ENCODE measurements at regions not wholly inside any gene's neighbourhood (a gene's known extent, or its start where the extent isn't known, plus 50 kb on each side); places are given as distances from the start of the nearest gene placed in this dataset.

GRCh38 chr10:61151059-61151458 is 207.1 kb upstream of the RHOBTB1 start:
- DNase-seq (ENCODE audit: low read depth) = no peak
- no peak overlapping the region for H3K4me3 ChIP-seq (ENCODE audit: low read depth, low read length)
- TF ChIP-seq CTCF (conservative IDR thresholded peaks at IDR 0.05; ENCODE audit: low read depth, low read length) = no peak

- TF ChIP-seq CTCF (conservative IDR thresholded peaks at IDR 0.05; ENCODE audit: low read depth, low read length) = no peak
Observed at GRCh38 chr10:61148451-61148850, 204.5 kb upstream of the RHOBTB1 start.

GRCh38 chr10:61142987-61143386 is 199.0 kb upstream of the RHOBTB1 start:
- no peak for DNase-seq (ENCODE audit: low read depth)
- TF ChIP-seq CTCF (conservative IDR thresholded peaks at IDR 0.05; ENCODE audit: low read depth, low read length) = peak; percentile 16

More at GRCh38 chr10:61148451-61148850, 204.5 kb upstream of the RHOBTB1 start:
- H3K4me3 ChIP-seq (ENCODE audit: low read depth, low read length) = no peak overlapping the region
- DNase-seq (ENCODE audit: low read depth) = no peak

GRCh38 chr10:61140765-61141392 is 196.9 kb upstream of the RHOBTB1 start:
- no peak overlapping the region for H3K4me3 ChIP-seq (ENCODE audit: low read depth, low read length)
- DNase-seq (ENCODE audit: low read depth) = peak; percentile 36
- TF ChIP-seq CTCF (conservative IDR thresholded peaks at IDR 0.05; ENCODE audit: low read depth, low read length) = peak; percentile 71

More at GRCh38 chr10:61142987-61143386, 199.0 kb upstream of the RHOBTB1 start:
- no peak overlapping the region for H3K4me3 ChIP-seq (ENCODE audit: low read depth, low read length)

GRCh38 chr10:61139592-61139953 is 195.6 kb upstream of the RHOBTB1 start:
- DNase-seq (ENCODE audit: low read depth) = no peak
- TF ChIP-seq CTCF (conservative IDR thresholded peaks at IDR 0.05; ENCODE audit: low read depth, low read length) = no peak
- H3K4me3 ChIP-seq (ENCODE audit: low read depth, low read length) = no peak overlapping the region

- TF ChIP-seq CTCF (conservative IDR thresholded peaks at IDR 0.05; ENCODE audit: low read depth, low read length) = no peak
- no peak overlapping the region for H3K4me3 ChIP-seq (ENCODE audit: low read depth, low read length)
- no peak for DNase-seq (ENCODE audit: low read depth)
Observed at GRCh38 chr10:61138708-61139591, 195.0 kb upstream of the RHOBTB1 start.
